MCF 10A (cell line): ENCODE measurements at regions not wholly inside any gene's neighbourhood (a gene's known extent, or its start where the extent isn't known, plus 50 kb on each side); places are given as distances from the start of the nearest gene placed in this dataset.

Experiments
- BruUV-seq: library from RNA; stranded (reverse); fragments of 400-500 nt; replicated peaks from 2 replicates; lab custom pipeline; 2021; lab: Mats Ljungman, UMichigan
- CTCF ChIA-PET: fragments of 300-600 bp; sonication (Branson Sonifier 250); formaldehyde crosslinking; extraction: SDS; loops from one replicate; lab custom pipeline; 2021; ENCODE audit warnings: antibody characterized with exemption, inconsistent platforms; lab: Yijun Ruan, JAX
- POLR2A ChIA-PET: fragments of 300-600, 350-650 bp; sonication (Branson Sonifier 250); formaldehyde crosslinking; extraction: SDS; loops from one replicate; lab custom pipeline; 2020; ENCODE audit warnings: antibody characterized with exemption, inconsistent platforms; lab: Yijun Ruan, JAX
- DNase-seq: peaks from one replicate; pipeline ENCODE4 v3.0.0-alpha.2; 2018; ENCODE audit not compliant: unreplicated experiment
- H3K27ac Mint-ChIP-seq: one replicate; pipeline ENCODE4 v1.8.0; 2022; ENCODE audit warnings: mild to moderate bottlenecking, low read depth, mixed read lengths; ENCODE audit not compliant: unreplicated experiment
- H3K27me3 Mint-ChIP-seq: one replicate; pipeline ENCODE4 v1.8.0; 2022; ENCODE audit warnings: mixed read lengths; ENCODE audit not compliant: insufficient read depth, unreplicated experiment
- H3K36me3 Mint-ChIP-seq: one replicate; pipeline ENCODE4 v1.8.0; 2022; ENCODE audit warnings: mild to moderate bottlenecking, moderate library complexity, mixed read lengths; ENCODE audit not compliant: insufficient read depth, unreplicated experiment
- H3K4me1 Mint-ChIP-seq: one replicate; pipeline ENCODE4 v1.8.0; 2022; ENCODE audit warnings: mixed read lengths; ENCODE audit not compliant: insufficient read depth, unreplicated experiment
- H3K4me3 Mint-ChIP-seq: one replicate; pipeline ENCODE4 v1.8.0; 2022; ENCODE audit warnings: mild to moderate bottlenecking, moderate library complexity, mixed read lengths; ENCODE audit not compliant: unreplicated experiment
- H3K9me3 Mint-ChIP-seq: one replicate; pipeline ENCODE4 v1.8.0; 2022; ENCODE audit warnings: mixed read lengths; ENCODE audit not compliant: unreplicated experiment
- CTCF ChIP-seq: fragments of 200-600 bp; IDR thresholded peaks from one replicate; pipeline ENCODE4 v1.8.0; 2022; ENCODE audit warnings: antibody characterized with exemption, mild to moderate bottlenecking; ENCODE audit not compliant: unreplicated experiment
- intact Hi-C: fragments of 100-400 bp; cut with micrococcal nuclease; formaldehyde crosslinking; loops from 2 replicates; pipeline ENCODE4 v1.14.1; 2022

GRCh38 chr11:116177521-116178210, 595.1 kb downstream of the BUD13 start:
- DNase-seq: no peak
- peaks cover 18% of the 10 kb centered on the region for H3K9me3 Mint-ChIP-seq
- ChIA-PET POLR2A (no interaction called here), CTCF (interaction anchor here (0.5 kb wide), 1 partner anchor 514 kb away, joined by 3 read pairs; no protein-coding TSS in a partner anchor)
- no peak overlapping the region for H3K27ac Mint-ChIP-seq
- intact Hi-C loops: no loop called here
- no peak for TF ChIP-seq CTCF
- no TSS peak for BruUV-seq
- no peaks in the 10 kb centered on the region for H3K4me1 Mint-ChIP-seq
- H3K36me3 Mint-ChIP-seq: no peaks in the 10 kb centered on the region
- H3K4me3 Mint-ChIP-seq: no peak overlapping the region
- H3K27me3 Mint-ChIP-seq: no peaks in the 10 kb centered on the region

- no peak for DNase-seq
- ChIA-PET POLR2A (no interaction called here), CTCF (interaction anchor here (0.7 kb wide), 1 partner anchor 1438 kb away, joined by 3 read pairs; no protein-coding TSS in a partner anchor)
- H3K4me1 Mint-ChIP-seq: no peaks in the 10 kb centered on the region
- H3K27me3 Mint-ChIP-seq: no peaks in the 10 kb centered on the region
- H3K36me3 Mint-ChIP-seq: no peaks in the 10 kb centered on the region
- H3K27ac Mint-ChIP-seq: no peak overlapping the region
- intact Hi-C loops: no loop called here
- H3K9me3 Mint-ChIP-seq: peaks cover 16% of the 10 kb centered on the region
- no TSS peak for BruUV-seq
- TF ChIP-seq CTCF: no peak
- no peak overlapping the region for H3K4me3 Mint-ChIP-seq
Measured at GRCh38 chr11:116176484-116177005, 596.2 kb downstream of the BUD13 start.

- Mint-ChIP-seq H3K4me3 (no peak overlapping the region), H3K27ac (no peak overlapping the region), H3K9me3 (peaks cover 10% of the 10 kb centered on the region), H3K36me3 (no peaks in the 10 kb centered on the region), H3K4me1 (no peaks in the 10 kb centered on the region), H3K27me3 (no peaks in the 10 kb centered on the region)
- BruUV-seq: no TSS peak
- CTCF ChIA-PET: interaction anchor here (0.7 kb wide), 1 partner anchor 538 kb away, joined by 3 read pairs; no protein-coding TSS in a partner anchor
- no peak for DNase-seq
- TF ChIP-seq CTCF: no peak
- POLR2A ChIA-PET: no interaction called here
- intact Hi-C loops: no loop called here
Measured at GRCh38 chr11:116175707-116176106, 597.1 kb downstream of the BUD13 start.

GRCh38 chr11:116173941-116174911, 598.6 kb downstream of the BUD13 start:
- ChIA-PET CTCF (interaction anchor here (0.6 kb wide), 1 partner anchor 325 kb away, joined by 3 read pairs; no protein-coding TSS in a partner anchor), POLR2A (no interaction called here)
- H3K4me3 Mint-ChIP-seq: no peak overlapping the region
- no peaks in the 10 kb centered on the region for H3K4me1 Mint-ChIP-seq
- no peaks in the 10 kb centered on the region for H3K27me3 Mint-ChIP-seq
- intact Hi-C loops: no loop called here
- H3K9me3 Mint-ChIP-seq: peaks cover 19% of the 10 kb centered on the region
- no peak for TF ChIP-seq CTCF
- no peak for DNase-seq
- BruUV-seq: no TSS peak
- no peaks in the 10 kb centered on the region for H3K36me3 Mint-ChIP-seq
- H3K27ac Mint-ChIP-seq: no peak overlapping the region
